ENCODE measurements at regions not wholly inside any gene's neighbourhood (a gene's known extent, or its start where the extent isn't known, plus 50 kb on each side); places are given as distances from the start of the nearest gene placed in this dataset.

DNA sequence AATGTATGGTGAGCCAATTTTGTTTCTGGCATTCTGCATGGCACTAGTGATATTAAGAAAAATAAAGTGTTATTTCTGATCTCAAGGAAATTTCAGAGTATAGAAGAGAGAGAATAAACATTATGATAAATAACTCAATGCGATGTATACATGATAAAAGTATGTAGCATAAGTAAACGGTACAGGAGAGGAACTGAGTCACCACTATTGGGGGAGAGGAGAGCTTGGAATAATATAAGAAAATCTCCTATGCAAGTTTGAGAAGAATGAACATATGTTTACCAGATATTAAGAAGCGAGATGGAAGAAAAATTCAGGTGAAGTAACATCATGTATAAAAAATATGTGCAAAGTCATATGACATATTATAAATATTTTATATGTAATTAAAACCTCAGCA is 1230.3 kb upstream of the CITED2 start:
- TF ChIP-seq, protein P1, sequence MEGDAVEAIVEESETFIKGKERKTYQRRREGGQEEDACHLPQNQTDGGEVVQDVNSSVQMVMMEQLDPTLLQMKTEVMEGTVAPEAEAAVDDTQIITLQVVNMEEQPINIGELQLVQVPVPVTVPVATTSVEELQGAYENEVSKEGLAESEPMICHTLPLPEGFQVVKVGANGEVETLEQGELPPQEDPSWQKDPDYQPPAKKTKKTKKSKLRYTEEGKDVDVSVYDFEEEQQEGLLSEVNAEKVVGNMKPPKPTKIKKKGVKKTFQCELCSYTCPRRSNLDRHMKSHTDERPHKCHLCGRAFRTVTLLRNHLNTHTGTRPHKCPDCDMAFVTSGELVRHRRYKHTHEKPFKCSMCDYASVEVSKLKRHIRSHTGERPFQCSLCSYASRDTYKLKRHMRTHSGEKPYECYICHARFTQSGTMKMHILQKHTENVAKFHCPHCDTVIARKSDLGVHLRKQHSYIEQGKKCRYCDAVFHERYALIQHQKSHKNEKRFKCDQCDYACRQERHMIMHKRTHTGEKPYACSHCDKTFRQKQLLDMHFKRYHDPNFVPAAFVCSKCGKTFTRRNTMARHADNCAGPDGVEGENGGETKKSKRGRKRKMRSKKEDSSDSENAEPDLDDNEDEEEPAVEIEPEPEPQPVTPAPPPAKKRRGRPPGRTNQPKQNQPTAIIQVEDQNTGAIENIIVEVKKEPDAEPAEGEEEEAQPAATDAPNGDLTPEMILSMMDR (conservative IDR thresholded peaks at IDR 0.05): no peak
- no peak for TF ChIP-seq EZH2 (IDR thresholded peaks at IDR 0.05; ENCODE audit: low read depth)

All from PC-9 (cell line).